Breast epithelium (tissue), 3 donors: ENCODE measurements at regions not wholly inside any gene's neighbourhood (a gene's known extent, or its start where the extent isn't known, plus 50 kb on each side); places are given as distances from the start of the nearest gene placed in this dataset.

Source experiments
- POLR2A ChIP-seq: fragments of 450-650 bp; IDR thresholded peaks from one replicate; pipeline ENCODE4 v1.6.1; 2016; ENCODE audit warnings: antibody characterized with exemption, mild to moderate bottlenecking, moderate library complexity
- POLR2AphosphoS5 ChIP-seq, 3 donors: sonication (generic); formaldehyde crosslinking; IDR thresholded peaks; one replicate each; pipeline ENCODE4 v1.6.1; 2017; ENCODE audit warnings: antibody characterized with exemption in 3 of 3
- TF ChIP-seq, protein P1 (sequence below), 3 donors: fragments of 450-650 bp; IDR thresholded peaks; one replicate each; pipeline ENCODE4 v1.5.1; 2016 to 2017; ENCODE audit warnings: antibody characterized with exemption in 3 of 3, mild to moderate bottlenecking in 3 of 3, moderate library complexity in 3 of 3

DNA sequence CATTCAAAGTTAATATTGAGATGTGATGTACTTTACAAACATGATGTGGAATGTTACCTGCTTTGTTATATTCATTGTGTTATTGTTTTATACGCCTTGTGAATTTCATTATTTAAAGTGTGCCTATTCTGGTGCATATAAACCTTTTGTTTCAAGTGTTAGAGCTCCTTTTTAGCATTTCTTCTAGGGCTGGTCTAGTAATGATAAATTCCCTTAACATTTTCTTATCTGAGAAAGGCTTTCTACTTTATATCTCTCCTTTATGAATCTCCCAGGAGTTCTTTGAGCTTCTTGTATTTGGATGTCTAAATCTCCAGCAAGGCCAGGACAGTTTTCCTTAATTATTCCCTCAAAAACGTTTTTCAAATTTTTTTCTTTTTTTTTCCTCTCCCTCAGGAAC lies 1005.6 kb downstream of the IGSF11 start:
- TF ChIP-seq, protein P1, sequence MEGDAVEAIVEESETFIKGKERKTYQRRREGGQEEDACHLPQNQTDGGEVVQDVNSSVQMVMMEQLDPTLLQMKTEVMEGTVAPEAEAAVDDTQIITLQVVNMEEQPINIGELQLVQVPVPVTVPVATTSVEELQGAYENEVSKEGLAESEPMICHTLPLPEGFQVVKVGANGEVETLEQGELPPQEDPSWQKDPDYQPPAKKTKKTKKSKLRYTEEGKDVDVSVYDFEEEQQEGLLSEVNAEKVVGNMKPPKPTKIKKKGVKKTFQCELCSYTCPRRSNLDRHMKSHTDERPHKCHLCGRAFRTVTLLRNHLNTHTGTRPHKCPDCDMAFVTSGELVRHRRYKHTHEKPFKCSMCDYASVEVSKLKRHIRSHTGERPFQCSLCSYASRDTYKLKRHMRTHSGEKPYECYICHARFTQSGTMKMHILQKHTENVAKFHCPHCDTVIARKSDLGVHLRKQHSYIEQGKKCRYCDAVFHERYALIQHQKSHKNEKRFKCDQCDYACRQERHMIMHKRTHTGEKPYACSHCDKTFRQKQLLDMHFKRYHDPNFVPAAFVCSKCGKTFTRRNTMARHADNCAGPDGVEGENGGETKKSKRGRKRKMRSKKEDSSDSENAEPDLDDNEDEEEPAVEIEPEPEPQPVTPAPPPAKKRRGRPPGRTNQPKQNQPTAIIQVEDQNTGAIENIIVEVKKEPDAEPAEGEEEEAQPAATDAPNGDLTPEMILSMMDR (IDR thresholded peaks at IDR 0.05): no peak
- TF ChIP-seq POLR2A (no peak), POLR2AphosphoS5 (IDR thresholded peaks at IDR 0.05) (no peak)
